ENCODE measurements at regions not wholly inside any gene's neighbourhood (a gene's known extent, or its start where the extent isn't known, plus 50 kb on each side); places are given as distances from the start of the nearest gene placed in this dataset.
A peak's percentile ranks its signal among the peaks of the same experiment; 100 is the strongest.

DNA sequence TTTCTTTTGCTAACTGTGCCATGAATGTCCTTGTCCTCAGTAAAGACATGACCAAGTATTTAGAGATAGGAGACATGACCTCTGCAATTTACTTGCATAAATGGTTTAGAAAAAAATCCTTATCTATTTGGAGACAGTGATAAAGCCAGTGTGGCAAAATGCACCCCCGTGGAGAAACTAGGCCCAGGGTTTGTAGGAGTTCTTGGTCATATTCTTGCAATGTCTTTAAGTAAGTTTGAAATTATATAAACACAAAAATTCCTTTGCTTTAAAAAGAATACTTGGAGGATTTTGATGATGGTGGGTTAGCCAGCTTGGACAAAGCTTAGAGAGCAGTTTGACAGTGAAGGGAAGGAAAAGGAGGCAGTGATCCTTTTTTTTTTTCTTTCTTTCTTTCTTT, 101.9 kb upstream of the SLC45A1 start:
- H3K27ac Mint-ChIP-seq, result no peak overlapping the region
- H3K9me3 Mint-ChIP-seq, result no peaks in the 10 kb centered on the region
- no peak for ATAC-seq
- H3K4me1 Mint-ChIP-seq, result peaks cover 72% of the 10 kb centered on the region
- no peak for DNase-seq
- no peak overlapping the region for H3K4me3 Mint-ChIP-seq
- H3K27me3 Mint-ChIP-seq, result peaks cover 90% of the 10 kb centered on the region

- H3K4me1 Mint-ChIP-seq, result peaks cover 62% of the 10 kb centered on the region
- H3K9me3 Mint-ChIP-seq, result no peaks in the 10 kb centered on the region
- peaks cover 93% of the 10 kb centered on the region for H3K27me3 Mint-ChIP-seq
- H3K27ac Mint-ChIP-seq, result no peak overlapping the region
- DNase-seq, result no peak
- H3K4me3 Mint-ChIP-seq, result no peak overlapping the region
- ATAC-seq, result no peak
These were observed 103.3 kb upstream of the SLC45A1 start for GRCh38 chr1:8214501-8215173.

DNA sequence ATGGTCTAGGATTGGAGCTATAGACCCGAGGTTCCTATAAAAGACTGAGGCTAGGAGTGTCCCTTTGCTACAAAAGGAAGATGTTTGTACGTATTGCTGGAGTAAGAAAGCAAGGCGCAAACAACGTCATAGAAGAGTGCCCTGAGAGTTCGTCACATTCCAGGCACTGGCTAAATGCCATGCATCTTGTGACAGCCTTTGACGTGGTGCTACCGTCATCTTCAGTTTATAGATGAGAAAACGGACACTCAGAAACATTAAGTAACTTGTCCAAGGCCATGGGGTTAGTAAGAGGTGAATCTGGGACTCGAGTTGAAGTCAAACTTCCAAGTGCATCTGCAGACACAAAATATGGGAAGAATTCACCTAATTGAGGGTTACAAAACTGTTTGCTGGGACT, 104.2 kb upstream of the SLC45A1 start:
- no peak overlapping the region for H3K27ac Mint-ChIP-seq
- no peak overlapping the region for H3K4me3 Mint-ChIP-seq
- H3K27me3 Mint-ChIP-seq, result peaks cover 92% of the 10 kb centered on the region
- no peak for ATAC-seq
- H3K4me1 Mint-ChIP-seq, result peaks cover 55% of the 10 kb centered on the region
- no peaks in the 10 kb centered on the region for H3K9me3 Mint-ChIP-seq
- DNase-seq, result no peak

DNA sequence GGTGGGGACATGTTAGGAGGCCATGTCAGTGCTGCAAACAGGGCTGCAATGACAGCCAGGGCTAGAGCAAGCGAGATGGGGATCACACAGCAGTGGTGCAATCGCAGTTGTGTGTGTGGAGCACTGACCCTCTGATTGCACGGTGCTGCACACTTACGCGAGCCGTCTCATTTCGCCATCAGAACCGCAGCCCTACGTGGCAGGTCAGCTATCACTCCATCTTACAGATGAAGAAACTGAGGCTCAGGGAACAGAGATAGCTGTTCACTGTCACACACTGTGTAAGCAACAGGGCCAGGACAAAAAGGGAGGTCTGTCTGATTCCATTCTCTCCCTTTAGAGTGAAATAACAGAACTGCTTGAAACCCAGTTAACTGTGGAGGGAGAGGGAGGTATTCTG, 104.8 kb upstream of the SLC45A1 start:
- H3K4me1 Mint-ChIP-seq, result peaks cover 49% of the 10 kb centered on the region
- peak overlapping the region in 1 of 2 donors; percentile 31 for H3K27ac Mint-ChIP-seq
- no peak for DNase-seq
- peaks cover 86% of the 10 kb centered on the region for H3K27me3 Mint-ChIP-seq
- no peak for ATAC-seq
- no peaks in the 10 kb centered on the region for H3K9me3 Mint-ChIP-seq
- no peak overlapping the region for H3K4me3 Mint-ChIP-seq

- H3K4me1 Mint-ChIP-seq, result peaks cover 44% of the 10 kb centered on the region
- no peaks in the 10 kb centered on the region for H3K9me3 Mint-ChIP-seq
- peaks cover 81% of the 10 kb centered on the region for H3K27me3 Mint-ChIP-seq
- ATAC-seq (no peak), DNase-seq (no peak)
- peak overlapping the region; percentile 66 to 75 for H3K27ac Mint-ChIP-seq
- peak overlapping the region; percentile 47 to 66 for H3K4me3 Mint-ChIP-seq
These were observed 105.3 kb upstream of the SLC45A1 start for GRCh38 chr1:8212580-8213031.

- H3K9me3 Mint-ChIP-seq, result no peaks in the 10 kb centered on the region
- H3K27me3 Mint-ChIP-seq, result peaks cover 75% of the 10 kb centered on the region
- peaks cover 39% of the 10 kb centered on the region for H3K4me1 Mint-ChIP-seq
- DNase-seq (no peak), ATAC-seq (peak; percentile 50)
- H3K27ac Mint-ChIP-seq, result peak overlapping the region; percentile 66 to 75
- peak overlapping the region; percentile 47 to 66 for H3K4me3 Mint-ChIP-seq
These were observed 105.9 kb upstream of the SLC45A1 start for GRCh38 chr1:8211883-8212579.

DNA sequence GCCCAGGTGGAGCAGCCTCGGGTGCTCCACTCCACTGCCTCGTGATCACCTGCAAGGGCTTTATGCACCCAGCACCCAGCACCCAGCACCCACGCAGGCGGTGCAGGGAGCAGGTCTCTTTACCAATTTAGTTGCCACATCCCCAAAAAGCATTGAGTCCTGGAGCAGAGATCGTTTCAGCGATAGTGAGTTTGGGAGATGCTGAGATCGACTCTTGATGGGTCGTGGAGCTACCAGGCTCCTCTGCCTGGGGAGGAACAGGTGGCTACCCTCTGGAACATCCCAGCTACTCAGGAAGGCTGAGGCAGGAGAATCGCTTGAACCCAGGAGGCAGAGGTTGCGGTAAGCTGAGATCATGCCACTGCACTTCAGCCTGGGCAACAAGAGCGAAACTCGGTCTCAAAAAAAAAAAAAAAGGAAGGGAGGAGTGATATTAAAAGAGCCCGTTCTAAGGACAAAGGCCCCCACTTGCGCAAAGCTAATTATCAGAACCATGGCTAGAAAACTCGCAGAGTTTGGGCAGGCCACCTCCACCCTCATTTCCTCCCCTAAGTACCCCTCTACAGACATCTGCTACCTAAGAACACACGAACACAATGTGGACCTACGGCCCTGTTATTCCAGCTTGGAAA, 106.5 kb upstream of the SLC45A1 start:
- H3K4me1 Mint-ChIP-seq, result peaks cover 33% of the 10 kb centered on the region
- H3K27me3 Mint-ChIP-seq, result peaks cover 69% of the 10 kb centered on the region
- peak overlapping the region in 1 of 2 donors; percentile 66 for H3K27ac Mint-ChIP-seq
- peak; percentile 46 for ATAC-seq
- no peaks in the 10 kb centered on the region for H3K9me3 Mint-ChIP-seq
- H3K4me3 Mint-ChIP-seq, result peak overlapping the region; percentile 21 to 66
- DNase-seq, result no peak

GRCh38 chr1:8207202-8207601, 110.7 kb upstream of the SLC45A1 start:
- Mint-ChIP-seq H3K4me3 (no peak overlapping the region), H3K27ac (no peak overlapping the region), H3K27me3 (peaks cover 34% of the 10 kb centered on the region), H3K4me1 (peaks cover 12% of the 10 kb centered on the region), H3K9me3 (no peaks in the 10 kb centered on the region)
- no peak for DNase-seq
- no peak for ATAC-seq

DNA sequence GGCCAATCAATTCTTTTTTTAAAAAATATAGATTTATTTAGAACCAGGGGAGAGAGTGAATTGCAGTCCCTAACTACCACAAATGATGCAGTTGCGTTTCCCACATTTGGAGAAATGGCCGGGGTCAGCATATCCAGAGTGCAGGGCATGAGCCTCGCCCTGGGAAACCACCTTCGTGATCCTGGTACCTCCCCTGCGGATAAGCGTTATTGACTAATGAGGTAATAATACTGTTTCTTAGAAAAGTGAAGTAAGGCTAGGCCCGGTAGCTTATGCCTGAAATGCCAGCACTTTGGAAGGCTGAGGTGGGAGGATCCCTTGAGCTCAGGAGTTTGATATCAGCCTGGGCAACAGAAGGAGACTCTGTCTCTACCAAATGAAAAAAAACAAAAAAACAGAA, 111.5 kb upstream of the SLC45A1 start:
- H3K9me3 Mint-ChIP-seq, result no peaks in the 10 kb centered on the region
- H3K27ac Mint-ChIP-seq, result no peak overlapping the region
- DNase-seq (no peak), ATAC-seq (no peak)
- H3K4me3 Mint-ChIP-seq, result no peak overlapping the region
- peaks cover 25% of the 10 kb centered on the region for H3K27me3 Mint-ChIP-seq
- peaks cover 4% of the 10 kb centered on the region for H3K4me1 Mint-ChIP-seq

DNA sequence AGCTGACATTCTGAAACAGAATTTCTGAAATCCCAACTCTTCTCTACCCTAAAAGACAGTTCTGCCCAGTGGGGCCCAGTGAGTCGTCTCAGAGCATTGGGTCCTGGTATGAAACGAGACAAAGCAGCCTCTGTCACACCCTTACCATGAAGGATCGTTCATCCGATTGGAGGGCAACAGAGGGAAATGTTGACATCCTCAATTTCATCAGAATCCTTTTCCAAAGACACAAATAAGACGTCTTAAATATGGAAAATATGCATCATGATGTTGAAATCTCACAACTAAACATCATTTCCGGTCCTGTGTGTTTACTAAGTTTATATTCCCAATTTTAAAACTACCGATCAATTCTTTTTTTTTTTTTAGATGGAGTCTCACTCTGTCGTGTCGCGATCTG, 112.1 kb upstream of the SLC45A1 start:
- Mint-ChIP-seq H3K4me3 (no peak overlapping the region), H3K27me3 (peaks cover 19% of the 10 kb centered on the region), H3K4me1 (no peaks in the 10 kb centered on the region), H3K9me3 (no peaks in the 10 kb centered on the region), H3K27ac (no peak overlapping the region)
- ATAC-seq, result no peak
- DNase-seq, result no peak

DNA sequence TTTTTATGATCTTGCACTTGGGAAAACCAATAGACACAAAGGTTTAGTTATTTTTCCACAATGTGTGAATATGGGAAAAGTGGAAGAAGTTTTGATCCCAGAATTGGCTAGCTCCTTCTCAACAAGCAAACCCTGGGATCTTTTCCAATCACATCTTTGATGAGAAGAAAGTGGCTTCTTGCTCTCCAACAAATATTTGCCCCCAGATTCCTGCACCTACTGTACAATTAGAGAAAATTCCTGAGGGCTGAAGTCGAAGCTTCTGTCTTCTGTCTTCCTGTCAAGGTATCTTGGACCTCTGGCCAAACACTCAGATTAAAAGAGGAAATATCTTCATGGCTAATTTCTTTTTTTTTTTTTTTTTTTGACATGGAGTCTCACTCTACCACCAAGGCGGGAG, 113.1 kb upstream of the SLC45A1 start:
- no peaks in the 10 kb centered on the region for H3K9me3 Mint-ChIP-seq
- no peak overlapping the region for H3K4me3 Mint-ChIP-seq
- DNase-seq, result no peak
- no peaks in the 10 kb centered on the region for H3K4me1 Mint-ChIP-seq
- peak overlapping the region in 1 of 2 donors; percentile 48 for H3K27ac Mint-ChIP-seq
- no peak for ATAC-seq
- peaks cover 10% of the 10 kb centered on the region for H3K27me3 Mint-ChIP-seq

DNA sequence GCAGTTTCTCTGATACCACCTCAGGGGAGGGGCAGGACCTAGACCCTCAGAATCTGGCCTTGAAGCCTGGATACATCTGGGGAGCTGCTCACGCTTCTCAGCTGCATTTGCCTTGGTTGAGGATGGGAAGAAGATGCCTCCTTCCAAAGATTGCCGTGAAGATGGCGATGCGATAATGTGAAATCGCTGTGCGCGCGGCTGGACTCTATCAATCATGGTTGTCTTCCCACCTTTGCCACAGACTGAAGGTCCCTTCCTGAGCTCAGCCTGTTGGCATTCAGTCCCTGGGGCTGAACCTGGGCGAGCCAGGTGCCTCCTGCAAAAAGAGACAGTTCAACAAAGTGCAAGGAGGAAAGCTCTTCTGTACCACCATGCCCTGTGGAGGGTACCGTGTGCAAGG, 114.4 kb upstream of the SLC45A1 start:
- Mint-ChIP-seq H3K9me3 (no peaks in the 10 kb centered on the region), H3K4me1 (no peaks in the 10 kb centered on the region), H3K27ac (no peak overlapping the region), H3K4me3 (no peak overlapping the region), H3K27me3 (no peaks in the 10 kb centered on the region)
- ATAC-seq (no peak), DNase-seq (no peak)

GRCh38 chr1:8203056-8203455, 114.9 kb upstream of the SLC45A1 start:
- Mint-ChIP-seq H3K27me3 (no peaks in the 10 kb centered on the region), H3K27ac (no peak overlapping the region), H3K9me3 (no peaks in the 10 kb centered on the region), H3K4me3 (no peak overlapping the region), H3K4me1 (peaks cover 2% of the 10 kb centered on the region)
- DNase-seq, result no peak
- no peak for ATAC-seq

- DNase-seq (no peak), ATAC-seq (no peak)
- H3K4me3 Mint-ChIP-seq, result no peak overlapping the region
- peaks cover 8% of the 10 kb centered on the region for H3K4me1 Mint-ChIP-seq
- no peaks in the 10 kb centered on the region for H3K9me3 Mint-ChIP-seq
- no peak overlapping the region for H3K27ac Mint-ChIP-seq
- H3K27me3 Mint-ChIP-seq, result no peaks in the 10 kb centered on the region
These were observed 115.6 kb upstream of the SLC45A1 start for GRCh38 chr1:8202182-8202905.

DNA sequence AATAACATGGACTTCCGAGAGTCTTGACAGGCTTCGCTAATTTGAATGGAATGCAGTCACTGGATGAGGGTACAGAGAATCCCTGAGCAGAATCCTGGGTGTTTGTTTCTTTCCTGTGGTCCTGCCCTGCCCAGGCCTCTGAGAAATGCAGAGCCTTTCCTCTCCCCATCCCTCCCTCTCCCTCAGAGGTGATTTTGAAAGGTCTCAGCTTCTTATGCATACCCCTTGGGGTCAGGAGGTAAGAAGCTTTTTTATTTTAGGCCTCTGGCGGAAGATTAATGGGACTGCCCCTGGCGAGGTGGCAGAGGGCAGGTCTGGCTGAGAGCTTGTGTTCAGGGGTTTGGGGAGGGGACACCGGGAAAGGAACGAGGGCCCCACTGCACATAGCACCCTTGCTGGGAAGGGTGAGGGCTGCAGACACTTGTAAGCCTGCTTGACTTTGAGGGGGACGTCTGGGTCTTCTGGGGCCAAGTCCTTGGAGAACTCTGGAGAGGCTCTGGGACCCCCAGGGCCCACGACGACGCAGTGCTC, 116.5 kb upstream of the SLC45A1 start:
- Mint-ChIP-seq H3K4me3 (no peak overlapping the region), H3K4me1 (peaks cover 8% of the 10 kb centered on the region), H3K27me3 (no peaks in the 10 kb centered on the region), H3K9me3 (no peaks in the 10 kb centered on the region), H3K27ac (no peak overlapping the region)
- DNase-seq, result no peak
- ATAC-seq, result no peak
